Stimulated activated CD4-positive, alpha-beta T cell treated with anti-CD3 and anti-CD28 coated beads, Interleukin-4, amount 100 ng/mL, for 48 hours (primary cell): ENCODE measurements at regions not wholly inside any gene's neighbourhood (a gene's known extent, or its start where the extent isn't known, plus 50 kb on each side); places are given as distances from the start of the nearest gene placed in this dataset.

ENCODE experiments used
- DNase-seq, 2 donors: peaks; one replicate each; pipeline ENCODE4 v3.0.0-alpha.2; 2020; ENCODE audit warnings: low read depth in 2 of 2

DNA sequence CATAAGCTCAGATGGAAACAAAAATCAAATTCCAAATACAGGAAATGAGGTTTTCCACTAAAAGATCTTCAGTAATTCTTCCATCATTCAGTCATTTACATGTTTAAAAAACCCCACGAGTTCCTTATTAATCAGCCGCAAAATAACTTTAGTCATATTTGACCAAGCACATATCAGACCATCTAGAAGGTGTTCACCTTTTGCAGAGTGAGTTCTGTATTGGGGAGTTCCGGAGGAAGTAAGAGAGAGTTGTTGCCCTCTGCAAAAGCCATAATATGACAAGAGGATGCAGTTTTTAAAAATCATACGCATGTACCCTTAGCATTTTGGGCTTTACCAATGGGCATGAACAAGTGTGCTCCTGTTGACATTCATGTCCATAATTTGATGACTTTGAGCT lies 61.6 kb downstream of the CCR1 start:
- no peak for DNase-seq

DNA sequence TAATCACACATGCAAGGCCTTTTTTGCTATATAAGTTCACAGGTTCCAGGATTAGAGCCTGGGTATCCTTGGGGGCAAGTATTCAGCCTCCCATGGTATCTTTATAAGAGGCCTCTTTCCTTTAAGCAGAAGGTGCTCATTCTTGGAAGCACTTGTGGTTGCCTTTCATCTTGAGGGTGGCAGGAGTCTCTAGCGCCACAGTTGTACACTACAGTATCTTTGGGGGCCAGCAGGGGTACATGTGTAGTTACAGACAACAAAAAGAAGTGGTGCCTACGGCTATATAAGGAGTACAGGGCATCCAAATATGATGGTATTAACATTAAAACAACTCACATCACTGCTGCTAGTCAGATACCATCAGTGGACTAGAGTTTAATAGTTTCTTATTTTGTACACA lies 62.1 kb downstream of the CCR1 start:
- no peak for DNase-seq

DNA sequence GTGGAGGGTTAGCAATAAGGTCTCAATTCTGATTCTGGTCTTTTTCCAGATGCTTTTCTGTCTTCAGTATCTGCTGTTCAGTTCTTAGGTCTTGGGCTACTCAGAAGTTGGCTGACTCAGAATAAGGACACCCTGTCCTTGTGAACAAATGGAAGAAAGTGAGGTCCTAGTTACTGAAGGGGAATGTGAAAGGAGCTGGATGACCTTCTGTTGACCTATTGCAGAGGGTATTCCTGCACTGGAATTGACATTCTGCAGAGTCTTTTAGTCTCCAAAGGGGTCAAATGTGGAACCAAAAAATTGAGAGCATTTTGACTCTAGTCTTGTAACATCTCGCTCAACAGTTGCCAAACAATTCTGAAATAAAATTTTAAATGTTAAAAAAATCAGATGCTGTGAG lies 63.0 kb downstream of the CCR1 start:
- DNase-seq, result no peak

DNA sequence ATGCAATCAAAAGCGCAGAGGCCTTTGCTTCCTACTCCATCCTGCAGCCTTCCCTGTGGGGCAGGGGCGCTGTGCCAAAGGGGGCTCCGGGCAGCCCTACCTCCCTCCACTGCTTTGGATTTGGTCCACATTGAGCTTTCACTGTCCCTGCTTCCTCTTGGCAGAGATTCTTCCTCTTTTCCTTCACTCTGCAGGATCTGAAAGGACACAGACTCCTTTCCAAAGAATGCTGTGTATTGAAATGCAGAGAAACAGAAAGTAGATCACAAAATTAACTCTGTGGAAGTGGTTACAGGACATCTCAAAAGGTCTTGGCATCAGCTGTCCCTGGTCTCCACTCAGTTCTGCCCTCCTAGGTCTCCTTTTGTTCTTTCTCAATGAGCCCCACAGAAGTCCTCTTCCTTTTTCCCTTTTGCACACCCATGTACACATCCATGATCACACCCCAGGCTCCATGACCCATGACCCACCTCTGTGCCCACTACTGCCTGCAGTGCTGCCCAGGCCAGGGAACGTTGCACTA lies 64.1 kb downstream of the CCR1 start:
- no peak for DNase-seq

DNA sequence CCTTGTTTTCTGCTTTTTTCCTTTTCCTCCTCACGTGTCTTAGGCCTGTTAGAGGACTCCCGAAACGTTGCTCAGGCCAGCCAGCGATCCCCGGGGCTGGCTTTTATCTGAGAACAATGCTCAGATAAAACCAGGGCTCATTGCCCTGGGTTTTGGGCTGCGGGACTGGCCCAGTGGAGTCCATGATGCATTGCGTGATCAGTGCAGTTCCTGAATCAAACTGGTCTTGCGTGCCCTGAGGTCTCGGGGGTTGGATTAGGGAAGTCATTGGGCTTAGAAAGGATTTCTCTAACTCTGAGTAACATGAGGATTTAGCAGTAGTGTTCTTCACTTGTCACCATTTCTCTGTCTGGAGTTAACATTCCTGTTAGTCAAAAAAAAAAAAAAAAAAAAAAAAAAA lies 66.3 kb downstream of the CCR1 start:
- DNase-seq, result no peak

DNA sequence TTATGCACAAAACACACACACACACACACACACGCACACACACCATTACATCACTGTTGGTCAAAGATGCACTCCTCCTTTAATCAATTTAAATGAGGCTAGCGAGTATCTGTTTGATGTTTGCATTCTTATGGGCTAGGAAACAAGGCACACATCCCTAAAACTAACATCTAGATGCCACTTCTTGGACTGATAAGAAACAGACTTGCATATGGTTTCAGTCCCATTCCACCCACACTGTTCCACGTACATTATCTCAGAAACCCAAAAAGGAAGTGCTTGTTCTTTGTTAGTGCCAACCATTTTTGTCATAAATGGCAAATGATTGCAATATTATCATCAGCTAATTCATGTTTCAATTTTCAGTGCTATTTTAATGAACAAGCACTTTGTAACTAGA lies 69.5 kb downstream of the CCR1 start:
- DNase-seq, result no peak

DNA sequence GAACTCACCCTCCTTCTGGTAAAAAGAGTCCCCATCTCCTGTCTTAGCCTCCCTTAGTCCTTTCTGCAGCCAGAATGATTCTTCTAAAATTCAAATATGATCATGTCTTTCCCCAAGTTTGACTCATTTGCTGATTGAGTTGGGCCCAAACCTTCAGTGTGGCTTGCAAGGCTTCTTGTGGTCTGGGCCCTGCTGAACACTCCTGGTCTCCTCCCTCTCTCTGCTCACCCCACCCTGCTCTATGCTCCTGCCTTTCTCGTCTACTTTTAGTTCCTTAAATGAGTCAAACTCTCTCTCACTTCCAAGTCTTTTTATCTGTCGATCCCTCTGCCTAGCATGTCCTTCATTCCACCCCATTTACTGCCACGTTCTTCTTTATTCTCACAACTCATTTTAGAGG lies 72.6 kb downstream of the CCR1 start:
- DNase-seq, result no peak

DNA sequence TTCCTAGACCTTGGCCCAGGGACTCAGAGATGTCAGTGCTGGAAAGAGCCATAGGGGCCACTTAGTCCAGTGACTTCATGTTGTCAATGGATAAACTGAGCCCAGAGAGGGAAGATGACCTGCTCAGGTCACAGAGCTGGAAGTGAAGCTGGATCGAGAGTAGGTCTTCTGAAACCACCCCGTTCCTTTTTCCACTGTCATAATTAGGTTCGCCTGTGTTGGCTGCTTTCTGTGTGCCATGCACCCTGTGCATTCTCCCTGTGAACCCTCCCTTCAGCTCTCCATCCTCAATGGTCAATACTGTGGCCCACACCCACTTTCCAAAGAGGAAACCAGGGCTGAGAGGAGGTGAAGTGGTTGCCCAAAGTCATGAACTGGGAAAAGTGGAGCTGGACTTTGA lies 74.8 kb downstream of the CCR1 start:
- no peak for DNase-seq

DNA sequence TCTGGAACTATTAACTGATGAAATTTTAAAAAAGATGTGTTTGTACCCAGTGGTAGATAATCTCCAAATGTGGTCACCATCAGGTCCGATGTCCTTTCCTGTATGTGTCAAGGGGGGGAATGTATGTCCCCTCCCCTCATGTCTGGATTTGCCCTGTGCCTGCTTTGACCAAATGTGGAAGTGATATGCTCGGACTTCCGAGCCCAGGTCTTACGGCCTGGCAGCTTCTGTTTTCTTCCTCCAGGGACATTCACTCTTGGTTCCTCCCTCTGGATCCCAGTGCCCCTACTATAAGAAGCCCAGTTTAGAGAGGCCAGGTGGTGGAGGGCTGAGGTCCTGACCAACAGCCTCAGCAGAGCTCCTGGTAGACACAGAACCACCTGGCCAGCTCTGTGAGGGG lies 75.5 kb downstream of the CCR1 start:
- no peak for DNase-seq

DNA sequence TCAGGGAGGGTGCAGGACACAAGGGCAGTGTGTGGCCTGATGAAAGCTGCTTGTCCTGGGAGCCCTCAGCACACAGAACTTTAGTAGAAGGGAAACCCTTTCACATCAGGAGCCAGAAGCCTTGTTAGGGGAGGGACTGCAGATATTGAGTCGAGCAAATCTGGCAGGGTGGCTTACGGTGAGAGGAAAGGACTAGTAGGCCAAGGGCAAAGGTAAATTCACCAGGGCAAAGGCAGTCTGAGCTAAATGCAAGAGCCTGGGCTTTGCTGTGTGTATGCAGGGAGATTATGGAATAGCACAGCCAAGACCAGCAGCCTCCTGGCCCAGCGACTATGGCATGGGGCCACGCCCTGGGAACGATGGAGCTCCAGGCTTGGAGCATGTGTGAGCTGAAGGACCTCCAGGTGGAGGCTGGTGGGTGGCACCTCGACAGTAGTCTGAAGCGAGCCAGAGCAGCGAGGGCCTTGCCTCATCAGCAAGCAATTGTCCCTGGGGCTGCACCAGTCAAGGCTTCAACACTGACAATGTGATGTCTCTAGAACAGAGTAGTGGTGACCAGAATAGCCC lies 76.1 kb downstream of the CCR1 start:
- no peak for DNase-seq

DNA sequence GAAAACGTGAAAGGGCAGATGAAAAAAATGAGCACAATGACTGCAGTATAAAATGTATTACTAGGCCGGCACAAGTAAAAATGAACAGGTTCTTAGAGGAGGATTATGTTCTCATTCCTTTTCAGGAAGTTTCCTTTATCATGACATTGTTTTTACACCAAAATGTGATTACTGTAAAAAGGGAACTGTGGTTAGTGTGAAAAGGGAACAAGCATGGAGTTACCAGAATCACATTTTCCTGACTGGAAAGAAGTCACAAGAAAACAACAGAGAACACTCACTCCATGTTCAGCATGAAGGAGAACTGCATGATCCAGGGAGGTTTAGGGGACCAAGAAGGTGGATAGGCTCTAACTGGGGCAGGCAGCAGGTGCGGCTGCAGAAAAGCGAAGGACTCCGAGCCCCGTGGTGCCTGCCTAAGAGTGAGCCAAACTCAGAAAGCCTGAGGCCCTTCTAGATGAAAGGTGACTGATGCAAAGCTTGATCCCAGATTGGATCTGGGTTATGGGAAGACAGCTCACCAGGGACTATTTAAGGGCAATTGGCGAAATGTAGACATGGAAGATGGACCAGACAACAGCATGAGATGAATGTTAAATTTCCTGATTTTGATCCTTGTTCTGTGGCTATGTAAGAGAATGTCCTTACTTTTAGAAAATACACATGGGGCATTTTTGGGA lies 77.3 kb downstream of the CCR1 start:
- DNase-seq, result no peak

DNA sequence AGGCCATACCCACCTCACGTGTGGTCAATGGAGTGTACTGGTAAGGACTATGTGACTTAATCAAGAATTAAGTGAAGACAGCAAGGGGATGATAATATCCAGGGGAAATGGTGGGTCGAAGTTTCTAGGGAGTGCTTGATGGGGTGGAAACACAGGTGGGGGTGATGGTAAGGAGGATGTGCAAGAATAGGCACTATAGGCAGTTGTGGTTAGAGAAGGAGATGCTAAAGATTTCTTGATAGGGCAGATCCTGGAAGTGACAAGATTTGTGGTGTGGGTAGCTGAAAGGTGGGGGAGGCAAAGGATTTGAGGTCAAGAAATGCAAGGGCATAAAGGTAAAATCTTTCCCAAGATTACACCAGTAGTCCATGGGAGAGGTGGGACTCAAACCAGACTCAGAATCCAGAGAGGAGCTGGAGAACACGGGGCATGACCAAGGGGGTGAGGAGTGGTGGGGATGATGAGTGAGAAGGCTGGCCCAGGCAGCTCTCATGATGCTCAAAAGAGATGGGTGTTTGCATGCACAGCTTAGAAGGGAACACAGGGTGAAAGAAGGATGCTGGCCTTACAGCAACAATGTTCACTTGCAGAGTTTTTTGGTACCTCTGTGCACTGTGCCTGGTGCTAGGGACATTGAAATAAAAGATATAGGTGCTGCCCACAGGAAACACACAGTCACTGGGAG lies 78.4 kb downstream of the CCR1 start:
- no peak for DNase-seq

DNA sequence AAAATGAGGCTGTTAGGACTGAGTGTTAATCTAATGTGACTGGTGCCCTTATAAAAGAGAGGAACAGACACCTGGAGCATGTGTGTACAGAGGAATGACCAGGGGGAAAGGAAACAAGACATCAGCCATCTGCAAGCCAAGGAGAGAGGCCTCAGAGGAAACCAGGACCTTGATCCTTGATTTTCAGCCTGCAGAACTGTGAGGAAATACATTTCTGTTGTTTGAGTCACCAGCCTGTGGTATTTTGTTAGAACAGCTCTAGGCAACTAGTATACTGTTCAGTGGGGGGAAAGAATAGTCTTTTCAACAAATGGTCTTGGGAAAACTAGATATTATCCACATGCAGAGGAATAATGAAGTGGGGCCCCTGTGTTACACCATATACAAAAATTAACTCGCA lies 80.6 kb downstream of the CCR1 start:
- DNase-seq, result no peak

DNA sequence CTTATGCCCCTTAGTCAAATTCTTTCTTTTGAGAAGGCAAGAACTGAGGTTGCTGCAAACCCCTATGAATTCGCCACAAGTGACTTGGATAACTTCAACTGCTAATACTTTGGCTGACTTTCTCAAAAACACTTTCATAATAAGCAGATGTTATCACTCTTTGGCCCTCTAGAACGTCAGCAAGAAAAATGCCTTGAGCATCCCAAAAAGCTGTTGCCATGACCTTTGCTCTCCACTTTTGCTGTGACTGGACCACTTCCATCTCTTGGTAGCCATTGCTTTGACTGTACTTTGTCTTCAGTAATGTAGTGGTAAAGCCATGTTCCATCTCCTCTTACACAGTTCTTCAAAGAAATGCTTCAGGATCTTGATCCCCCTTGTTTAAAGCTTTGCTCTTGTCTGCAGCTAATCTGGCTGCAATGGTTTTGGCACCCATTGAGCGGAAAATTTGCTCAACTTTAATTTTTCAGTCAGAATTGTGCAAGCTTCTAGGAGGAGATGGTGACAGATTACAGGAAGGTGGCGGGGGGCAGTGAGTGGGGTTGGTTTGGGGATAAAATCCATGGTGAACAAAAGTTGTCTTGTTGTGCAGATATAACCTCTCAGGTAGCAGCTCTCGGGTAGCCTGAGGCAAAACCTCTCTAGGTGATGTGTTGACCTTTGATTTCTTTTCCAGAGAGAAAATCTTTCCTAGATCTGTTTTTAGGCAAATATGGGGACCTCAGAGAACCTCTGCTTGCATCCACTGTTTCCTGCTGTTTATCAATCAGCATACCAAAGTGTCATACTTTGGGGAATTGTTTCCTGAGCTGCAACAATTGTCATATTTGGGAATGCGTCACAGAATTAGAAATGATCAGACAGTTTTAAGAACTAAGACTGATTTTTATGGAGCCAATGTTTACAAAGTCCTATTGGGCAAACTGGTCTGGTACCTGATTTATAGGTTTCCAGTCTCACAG lies 83.6 kb downstream of the CCR1 start:
- DNase-seq, result no peak

DNA sequence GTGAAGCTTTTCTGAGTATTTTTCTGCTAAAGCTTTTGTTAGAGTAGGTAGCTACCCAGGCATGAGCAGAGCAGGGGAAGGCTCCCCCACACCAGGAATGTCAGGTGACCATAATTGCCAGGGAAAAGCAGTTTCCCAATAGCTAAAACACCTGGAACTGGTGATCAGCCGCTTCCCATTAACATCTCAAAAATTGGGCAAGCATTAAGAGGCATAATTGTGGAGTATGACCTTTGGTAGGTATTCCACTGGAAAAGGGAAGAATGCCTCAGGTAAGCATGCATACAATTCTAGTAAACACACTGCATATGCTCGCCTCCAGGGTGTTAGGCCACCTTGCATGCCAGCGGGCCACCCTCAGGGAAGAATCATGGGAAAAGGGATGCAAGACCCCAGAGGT lies 84.5 kb downstream of the CCR1 start:
- DNase-seq, result no peak

DNA sequence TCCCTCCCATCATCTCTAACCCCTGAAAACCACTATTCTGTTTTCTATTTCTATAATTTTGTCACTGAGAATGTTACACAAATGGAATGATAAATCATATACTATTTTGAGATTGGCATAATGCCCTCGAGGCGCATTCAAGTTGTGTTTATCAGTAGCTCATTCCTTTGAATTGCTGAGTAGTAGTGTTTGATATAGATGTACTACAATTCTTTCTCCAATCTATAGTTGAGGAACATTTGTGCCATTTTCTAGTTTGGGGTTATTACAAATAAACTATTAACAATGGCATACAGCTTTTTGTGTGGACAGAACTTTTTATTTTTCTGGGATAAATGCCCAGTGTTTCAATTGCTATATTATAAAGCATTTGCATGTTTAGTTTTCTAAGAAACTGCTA lies 86.0 kb downstream of the CCR1 start:
- DNase-seq, result no peak

DNA sequence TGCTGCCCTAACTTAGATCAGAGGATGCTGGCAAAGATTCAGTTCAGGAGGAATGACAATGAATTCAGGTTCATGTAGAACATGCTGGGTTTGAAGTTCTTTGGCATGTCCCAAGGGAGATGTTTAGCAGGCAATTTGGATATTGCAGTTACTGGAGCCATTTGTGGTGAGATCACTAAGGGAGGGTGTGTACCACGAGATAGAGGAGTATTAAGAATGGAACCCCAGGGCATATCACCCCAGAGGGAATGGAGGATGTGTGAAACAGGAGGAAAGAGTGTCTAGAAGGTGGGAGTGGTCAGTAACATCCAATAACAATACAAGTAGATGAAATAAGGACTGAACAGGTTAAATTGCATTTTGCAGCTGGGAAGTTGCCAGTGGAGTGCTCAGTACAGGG lies 87.1 kb downstream of the CCR1 start:
- DNase-seq, result no peak

DNA sequence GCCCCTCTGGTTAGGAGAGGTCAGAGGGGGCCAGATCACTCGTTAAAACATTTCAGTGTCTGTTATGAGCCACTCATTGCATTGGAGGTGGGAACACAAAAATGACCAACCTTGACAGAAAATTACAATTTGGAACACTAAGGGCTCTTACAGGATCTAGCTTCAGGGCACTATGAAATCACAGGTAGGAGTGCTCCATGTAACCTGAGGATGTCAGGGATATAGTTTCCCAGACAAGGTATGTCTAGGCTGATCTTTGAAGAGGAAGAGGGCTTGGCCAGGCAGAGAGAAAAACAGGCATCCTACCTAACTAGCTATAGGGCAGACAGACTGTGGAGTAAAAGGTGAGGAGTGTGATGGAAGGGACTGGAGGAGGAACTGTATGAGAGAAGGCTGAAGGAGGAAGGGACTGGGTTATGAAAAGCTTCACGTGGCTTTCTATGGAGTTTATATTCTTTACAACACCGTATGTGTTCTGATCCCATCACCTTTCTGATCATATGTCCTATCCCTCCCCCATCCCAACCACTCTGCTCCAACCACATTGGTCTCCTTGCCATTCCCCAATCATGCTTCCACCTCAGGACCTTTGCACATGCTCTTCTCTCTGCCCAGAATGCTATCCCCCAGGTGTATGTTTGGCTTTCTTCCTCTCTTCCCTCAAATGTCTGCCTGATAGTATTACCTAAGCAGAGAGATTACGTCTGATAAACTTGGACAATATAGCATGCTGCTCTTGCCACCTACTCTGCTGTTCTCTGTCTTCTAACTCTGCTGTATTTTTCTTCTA lies 88.2 kb downstream of the CCR1 start:
- DNase-seq, result no peak

DNA sequence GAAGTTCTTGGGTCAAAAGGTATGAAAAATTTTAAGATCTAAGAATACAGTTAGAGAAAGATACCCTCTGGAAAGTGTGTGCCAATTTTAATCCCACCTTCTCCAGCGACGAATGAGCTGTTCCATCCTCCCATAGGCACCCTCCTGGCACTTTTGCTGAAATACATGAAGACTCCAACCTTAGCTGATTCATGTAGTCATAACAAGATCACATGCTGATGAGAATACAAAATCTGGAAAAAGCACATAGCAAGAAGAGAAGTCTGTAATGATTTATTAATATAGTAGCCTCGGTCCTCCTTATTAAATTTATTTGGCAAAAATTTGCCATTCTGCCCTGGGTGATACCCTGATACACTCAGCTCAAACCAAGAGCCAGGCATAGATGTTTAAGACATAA lies 88.9 kb downstream of the CCR1 start:
- DNase-seq, result no peak

DNA sequence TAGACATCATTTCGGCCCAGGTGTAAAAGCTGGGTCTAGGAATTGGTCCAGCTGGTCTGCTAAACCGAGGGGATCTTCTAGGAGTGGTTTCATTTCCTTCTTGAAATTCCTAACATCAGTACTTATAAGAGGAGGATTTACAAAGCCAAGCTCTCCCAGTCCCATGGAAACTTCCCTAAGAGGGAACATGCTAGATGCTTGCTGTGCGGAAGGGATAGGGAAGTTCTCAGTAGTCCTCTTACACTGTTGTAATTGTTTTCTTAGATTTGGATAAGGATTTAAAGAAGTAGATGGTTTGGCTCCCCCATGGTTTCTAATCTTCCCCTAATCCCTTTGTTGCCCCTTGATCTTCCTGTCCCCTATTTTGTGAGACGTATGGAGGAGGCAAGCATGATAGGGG lies 89.7 kb upstream of the XCR1 start:
- no peak for DNase-seq

DNA sequence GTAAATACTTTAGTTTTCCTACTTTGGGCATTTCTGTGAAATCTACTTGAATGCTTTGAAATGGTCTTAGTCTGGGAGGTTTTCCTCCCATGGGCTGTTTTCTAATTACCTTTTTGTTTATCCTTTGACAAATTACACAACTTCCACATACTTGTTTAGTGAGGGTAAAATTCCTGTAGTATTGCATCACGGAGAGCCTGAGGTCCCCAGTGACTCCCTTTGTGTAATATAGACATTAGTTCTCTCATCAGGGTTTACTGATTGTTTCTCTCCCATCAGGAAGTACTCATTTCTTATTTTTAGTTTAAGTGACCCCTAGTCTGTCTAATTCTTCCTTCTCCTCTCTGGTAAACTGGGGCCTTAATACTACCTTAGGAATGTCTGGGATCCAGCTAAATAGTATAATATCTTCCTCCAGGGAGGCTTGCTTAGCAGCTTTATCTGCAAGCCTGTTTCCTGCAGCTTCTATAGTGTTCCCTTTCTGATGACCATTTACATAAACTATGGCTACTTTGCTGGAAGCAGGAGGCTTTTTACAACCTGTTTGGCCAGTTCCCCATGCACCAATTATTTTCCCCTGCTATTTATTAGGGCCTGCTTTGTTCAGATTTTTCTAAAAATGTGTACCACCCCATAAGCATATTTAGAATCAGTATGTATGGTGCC lies 87.2 kb upstream of the XCR1 start:
- no peak for DNase-seq
